ENCODE measurements at regions not wholly inside any gene's neighbourhood (a gene's known extent, or its start where the extent isn't known, plus 50 kb on each side); places are given as distances from the start of the nearest gene placed in this dataset.

- TF ChIP-seq, protein P1, sequence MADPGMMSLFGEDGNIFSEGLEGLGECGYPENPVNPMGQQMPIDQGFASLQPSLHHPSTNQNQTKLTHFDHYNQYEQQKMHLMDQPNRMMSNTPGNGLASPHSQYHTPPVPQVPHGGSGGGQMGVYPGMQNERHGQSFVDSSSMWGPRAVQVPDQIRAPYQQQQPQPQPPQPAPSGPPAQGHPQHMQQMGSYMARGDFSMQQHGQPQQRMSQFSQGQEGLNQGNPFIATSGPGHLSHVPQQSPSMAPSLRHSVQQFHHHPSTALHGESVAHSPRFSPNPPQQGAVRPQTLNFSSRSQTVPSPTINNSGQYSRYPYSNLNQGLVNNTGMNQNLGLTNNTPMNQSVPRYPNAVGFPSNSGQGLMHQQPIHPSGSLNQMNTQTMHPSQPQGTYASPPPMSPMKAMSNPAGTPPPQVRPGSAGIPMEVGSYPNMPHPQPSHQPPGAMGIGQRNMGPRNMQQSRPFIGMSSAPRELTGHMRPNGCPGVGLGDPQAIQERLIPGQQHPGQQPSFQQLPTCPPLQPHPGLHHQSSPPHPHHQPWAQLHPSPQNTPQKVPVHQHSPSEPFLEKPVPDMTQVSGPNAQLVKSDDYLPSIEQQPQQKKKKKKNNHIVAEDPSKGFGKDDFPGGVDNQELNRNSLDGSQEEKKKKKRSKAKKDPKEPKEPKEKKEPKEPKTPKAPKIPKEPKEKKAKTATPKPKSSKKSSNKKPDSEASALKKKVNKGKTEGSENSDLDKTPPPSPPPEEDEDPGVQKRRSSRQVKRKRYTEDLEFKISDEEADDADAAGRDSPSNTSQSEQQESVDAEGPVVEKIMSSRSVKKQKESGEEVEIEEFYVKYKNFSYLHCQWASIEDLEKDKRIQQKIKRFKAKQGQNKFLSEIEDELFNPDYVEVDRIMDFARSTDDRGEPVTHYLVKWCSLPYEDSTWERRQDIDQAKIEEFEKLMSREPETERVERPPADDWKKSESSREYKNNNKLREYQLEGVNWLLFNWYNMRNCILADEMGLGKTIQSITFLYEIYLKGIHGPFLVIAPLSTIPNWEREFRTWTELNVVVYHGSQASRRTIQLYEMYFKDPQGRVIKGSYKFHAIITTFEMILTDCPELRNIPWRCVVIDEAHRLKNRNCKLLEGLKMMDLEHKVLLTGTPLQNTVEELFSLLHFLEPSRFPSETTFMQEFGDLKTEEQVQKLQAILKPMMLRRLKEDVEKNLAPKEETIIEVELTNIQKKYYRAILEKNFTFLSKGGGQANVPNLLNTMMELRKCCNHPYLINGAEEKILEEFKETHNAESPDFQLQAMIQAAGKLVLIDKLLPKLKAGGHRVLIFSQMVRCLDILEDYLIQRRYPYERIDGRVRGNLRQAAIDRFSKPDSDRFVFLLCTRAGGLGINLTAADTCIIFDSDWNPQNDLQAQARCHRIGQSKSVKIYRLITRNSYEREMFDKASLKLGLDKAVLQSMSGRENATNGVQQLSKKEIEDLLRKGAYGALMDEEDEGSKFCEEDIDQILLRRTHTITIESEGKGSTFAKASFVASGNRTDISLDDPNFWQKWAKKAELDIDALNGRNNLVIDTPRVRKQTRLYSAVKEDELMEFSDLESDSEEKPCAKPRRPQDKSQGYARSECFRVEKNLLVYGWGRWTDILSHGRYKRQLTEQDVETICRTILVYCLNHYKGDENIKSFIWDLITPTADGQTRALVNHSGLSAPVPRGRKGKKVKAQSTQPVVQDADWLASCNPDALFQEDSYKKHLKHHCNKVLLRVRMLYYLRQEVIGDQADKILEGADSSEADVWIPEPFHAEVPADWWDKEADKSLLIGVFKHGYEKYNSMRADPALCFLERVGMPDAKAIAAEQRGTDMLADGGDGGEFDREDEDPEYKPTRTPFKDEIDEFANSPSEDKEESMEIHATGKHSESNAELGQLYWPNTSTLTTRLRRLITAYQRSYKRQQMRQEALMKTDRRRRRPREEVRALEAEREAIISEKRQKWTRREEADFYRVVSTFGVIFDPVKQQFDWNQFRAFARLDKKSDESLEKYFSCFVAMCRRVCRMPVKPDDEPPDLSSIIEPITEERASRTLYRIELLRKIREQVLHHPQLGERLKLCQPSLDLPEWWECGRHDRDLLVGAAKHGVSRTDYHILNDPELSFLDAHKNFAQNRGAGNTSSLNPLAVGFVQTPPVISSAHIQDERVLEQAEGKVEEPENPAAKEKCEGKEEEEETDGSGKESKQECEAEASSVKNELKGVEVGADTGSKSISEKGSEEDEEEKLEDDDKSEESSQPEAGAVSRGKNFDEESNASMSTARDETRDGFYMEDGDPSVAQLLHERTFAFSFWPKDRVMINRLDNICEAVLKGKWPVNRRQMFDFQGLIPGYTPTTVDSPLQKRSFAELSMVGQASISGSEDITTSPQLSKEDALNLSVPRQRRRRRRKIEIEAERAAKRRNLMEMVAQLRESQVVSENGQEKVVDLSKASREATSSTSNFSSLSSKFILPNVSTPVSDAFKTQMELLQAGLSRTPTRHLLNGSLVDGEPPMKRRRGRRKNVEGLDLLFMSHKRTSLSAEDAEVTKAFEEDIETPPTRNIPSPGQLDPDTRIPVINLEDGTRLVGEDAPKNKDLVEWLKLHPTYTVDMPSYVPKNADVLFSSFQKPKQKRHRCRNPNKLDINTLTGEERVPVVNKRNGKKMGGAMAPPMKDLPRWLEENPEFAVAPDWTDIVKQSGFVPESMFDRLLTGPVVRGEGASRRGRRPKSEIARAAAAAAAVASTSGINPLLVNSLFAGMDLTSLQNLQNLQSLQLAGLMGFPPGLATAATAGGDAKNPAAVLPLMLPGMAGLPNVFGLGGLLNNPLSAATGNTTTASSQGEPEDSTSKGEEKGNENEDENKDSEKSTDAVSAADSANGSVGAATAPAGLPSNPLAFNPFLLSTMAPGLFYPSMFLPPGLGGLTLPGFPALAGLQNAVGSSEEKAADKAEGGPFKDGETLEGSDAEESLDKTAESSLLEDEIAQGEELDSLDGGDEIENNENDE (IDR thresholded peaks at IDR 0.05; ENCODE audit: insufficient replicate concordance, low read length): no peak
- TF ChIP-seq POLR2A (IDR thresholded peaks at IDR 0.05; ENCODE audit: control extremely low read depth in 1 of 2, low read depth in 2 of 2, low read length in 2 of 2) (no peak), SIN3A (conservative IDR thresholded peaks at IDR 0.05 in 1 of 2, IDR thresholded peaks at IDR 0.05 in 1 of 2; ENCODE audit: low read depth in 1 of 2, low read length in 2 of 2) (no peak)
These were observed 487.5 kb upstream of the KCNMB2 start (continued) for GRCh38 chr3:178048768-178049167.
